Naive thymus-derived CD8-positive, alpha-beta T cell (primary cell): ENCODE measurements at regions not wholly inside any gene's neighbourhood (a gene's known extent, or its start where the extent isn't known, plus 50 kb on each side); places are given as distances from the start of the nearest gene placed in this dataset.
"Not testable (repeated sequence)": the region's sequence is repeated elsewhere in the genome, so short reads cannot be mapped to it uniquely, and the experiment has no call there.

ENCODE experiments used
- ATAC-seq, 2 donors: fragments of 150-1000 bp; cut with Tn5 transposase in 1 of 2; sonication (Bioruptor Pico), chemical (Tn5 transposase) in 1 of 2; 1 replicate in 1 of 2; 2 replicates in 1 of 2; pipeline ENCODE4 v1.10.0; 2021; ENCODE audit warnings: mild to moderate bottlenecking in 2 of 2, moderate library complexity in 2 of 2
- POLR2A ChIA-PET: fragments of 350-600 bp; sonication (Branson Sonifier 250); formaldehyde crosslinking; loops from one replicate; lab custom pipeline; 2021; ENCODE audit warnings: antibody characterized with exemption; lab: Charles Lee
- DNase-seq, 10 donors: peaks; one replicate each; pipeline versions ENCODE4 v3.0.0 to v3.0.0-alpha.2; 2020 to 2022
- H3K27ac Mint-ChIP-seq, 10 donors: one replicate each; pipeline ENCODE4 v1.8.0; 2020 to 2022; ENCODE audit warnings: mild to moderate bottlenecking in 10 of 10, mixed read lengths in 10 of 10, moderate library complexity in 4 of 10, inconsistent platforms in 1 of 10
- H3K27me3 Mint-ChIP-seq, 5 donors: one replicate each; pipeline ENCODE4 v1.8.0; 2021 to 2022; ENCODE audit warnings: mixed read lengths in 5 of 5
- H3K36me3 Mint-ChIP-seq, 3 donors: one replicate each; pipeline ENCODE4 v1.8.0; 2020 to 2022; ENCODE audit warnings: mixed read lengths in 3 of 3, mild to moderate bottlenecking in 2 of 3, inconsistent platforms in 1 of 3
- H3K4me1 Mint-ChIP-seq, 4 donors: one replicate each; pipeline ENCODE4 v1.8.0; 2021 to 2022; ENCODE audit warnings: mixed read lengths in 4 of 4
- H3K4me3 Mint-ChIP-seq, 10 donors: one replicate each; pipeline ENCODE4 v1.8.0; 2020 to 2022; ENCODE audit warnings: mild to moderate bottlenecking in 10 of 10, mixed read lengths in 10 of 10, moderate library complexity in 6 of 10, inconsistent platforms in 1 of 10
- H3K9me3 Mint-ChIP-seq, 9 donors: one replicate each; pipeline ENCODE4 v1.8.0; 2020 to 2022; ENCODE audit warnings: mixed read lengths in 9 of 9, mild to moderate bottlenecking in 3 of 9, inconsistent platforms in 1 of 9, moderate library complexity in 1 of 9

DNA sequence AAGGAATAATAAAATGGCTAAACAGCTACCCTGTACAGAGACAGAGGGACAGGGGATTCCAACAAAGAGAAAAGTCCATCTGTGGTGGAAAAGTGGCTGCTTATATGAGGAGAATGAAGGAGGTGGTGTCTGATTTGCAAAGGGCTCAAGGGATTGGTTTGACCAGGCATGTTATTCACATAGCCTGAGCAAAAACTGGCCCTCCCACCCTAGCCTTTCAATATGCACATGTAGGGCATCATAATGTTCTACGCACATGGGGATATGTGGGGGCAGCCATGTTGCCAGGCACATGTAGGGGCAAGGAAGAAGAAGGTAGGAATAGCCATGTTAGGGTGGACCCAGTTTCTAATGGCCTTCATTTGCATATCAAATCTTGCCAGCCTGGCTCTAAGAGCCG, 1527.1 kb downstream of the RPIA start:
- H3K27ac Mint-ChIP-seq, H3K27me3 Mint-ChIP-seq, POLR2A ChIA-PET, ATAC-seq, DNase-seq, H3K36me3 Mint-ChIP-seq, H3K9me3 Mint-ChIP-seq, H3K4me3 Mint-ChIP-seq: not testable (repeated sequence)
- H3K4me1 Mint-ChIP-seq, result peaks cover 0 to 12% (median 0%) of the 10 kb centered on the region in 4 donors

GRCh38 chr2:90220623-90221299, 1529.3 kb downstream of the RPIA start:
- ATAC-seq, H3K36me3 Mint-ChIP-seq, POLR2A ChIA-PET, H3K27ac Mint-ChIP-seq, H3K27me3 Mint-ChIP-seq, H3K9me3 Mint-ChIP-seq, DNase-seq: not testable (repeated sequence)
- H3K4me3 Mint-ChIP-seq, result peak overlapping the region in 1 of 10 donors; percentile 37
- H3K4me1 Mint-ChIP-seq, result peaks cover 0 to 12% (median 0%) of the 10 kb centered on the region in 4 donors

DNA sequence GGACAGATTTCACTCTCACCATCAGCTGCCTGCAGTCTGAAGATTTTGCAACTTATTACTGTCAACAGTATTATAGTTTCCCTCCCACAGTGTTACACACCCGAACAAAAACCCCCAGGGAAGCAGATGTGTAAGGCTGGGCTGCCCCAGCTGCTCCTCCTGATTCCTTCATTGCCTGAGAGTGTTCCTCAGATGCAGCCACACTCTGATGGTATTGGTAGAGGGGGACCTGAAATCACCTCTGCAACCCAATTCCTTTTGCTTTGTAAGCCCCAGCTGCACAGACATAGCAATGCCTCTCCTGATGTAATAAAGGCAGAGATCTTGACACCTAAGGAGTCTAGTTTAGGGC, 1529.8 kb downstream of the RPIA start:
- POLR2A ChIA-PET, result no interaction called here
- DNase-seq (no peak), ATAC-seq (no peak)
- Mint-ChIP-seq H3K27ac (no peak overlapping the region), H3K9me3 (peaks cover 0 to 3% (median 0%) of the 10 kb centered on the region in 9 donors), H3K4me3 (peak overlapping the region in 1 of 10 donors; percentile 37), H3K36me3 (no peaks in the 10 kb centered on the region), H3K27me3 (peaks cover 0 to 5% (median 4%) of the 10 kb centered on the region in 5 donors), H3K4me1 (peaks cover 0 to 12% (median 0%) of the 10 kb centered on the region in 4 donors)

DNA sequence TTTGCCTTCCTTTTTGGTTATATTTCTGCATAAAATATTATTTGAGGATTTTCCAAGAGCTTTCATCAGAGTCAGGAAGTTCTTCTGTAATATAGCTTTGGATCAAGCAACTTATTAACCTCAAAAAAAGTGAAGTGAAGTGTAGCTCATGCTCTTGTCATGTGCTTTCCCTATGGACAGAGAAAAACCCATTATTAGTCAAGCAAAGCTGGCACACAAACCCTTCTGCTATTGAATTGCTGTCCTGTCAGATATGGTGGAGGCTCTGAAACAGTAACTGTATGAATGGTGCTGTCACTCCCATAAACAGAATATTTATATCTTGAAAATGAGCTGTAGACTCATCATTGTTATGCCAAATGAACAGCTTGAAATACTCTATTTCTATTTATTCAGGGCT, 1533.3 kb downstream of the RPIA start:
- H3K4me3 Mint-ChIP-seq, ATAC-seq, H3K36me3 Mint-ChIP-seq, POLR2A ChIA-PET, H3K4me1 Mint-ChIP-seq, DNase-seq, H3K27ac Mint-ChIP-seq, H3K9me3 Mint-ChIP-seq, H3K27me3 Mint-ChIP-seq: not testable (repeated sequence)

DNA sequence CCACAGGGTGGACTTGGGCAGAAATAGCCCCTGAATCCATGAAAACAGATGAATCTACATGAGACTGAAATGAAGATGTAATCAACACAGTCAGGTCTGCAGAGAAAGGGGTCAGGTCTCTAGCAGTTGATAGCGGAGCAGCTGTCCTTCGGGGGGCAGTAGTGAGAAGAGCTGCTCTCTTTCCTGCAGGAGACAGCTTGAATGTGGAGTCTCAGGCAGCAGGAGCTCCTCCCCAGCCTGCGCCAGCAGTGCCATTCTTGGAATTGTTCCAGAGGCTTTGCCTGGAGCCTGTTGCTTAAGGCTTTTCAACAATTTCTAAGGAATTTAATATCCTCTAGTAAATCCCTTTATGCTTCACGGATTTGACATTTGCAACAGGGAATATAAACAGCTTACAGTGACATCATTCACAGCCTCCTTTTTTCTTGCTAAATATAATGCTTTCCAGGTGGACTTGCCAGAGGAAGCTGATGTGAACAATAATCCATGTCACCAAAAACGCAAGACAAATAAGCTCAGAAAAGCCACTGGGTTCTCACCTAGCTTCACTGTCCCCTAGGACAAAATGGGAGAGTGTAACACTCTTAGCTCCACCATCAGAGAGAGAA, 1535.1 kb downstream of the RPIA start:
- H3K36me3 Mint-ChIP-seq, H3K4me3 Mint-ChIP-seq, POLR2A ChIA-PET, H3K4me1 Mint-ChIP-seq, DNase-seq, H3K27ac Mint-ChIP-seq, H3K9me3 Mint-ChIP-seq, H3K27me3 Mint-ChIP-seq, ATAC-seq: not testable (repeated sequence)

- DNase-seq, H3K27me3 Mint-ChIP-seq, H3K4me3 Mint-ChIP-seq, ATAC-seq, POLR2A ChIA-PET, H3K27ac Mint-ChIP-seq, H3K9me3 Mint-ChIP-seq, H3K36me3 Mint-ChIP-seq, H3K4me1 Mint-ChIP-seq: not testable (repeated sequence)
Measured at GRCh38 chr2:90231199-90231598, 1539.7 kb downstream of the RPIA start.

- H3K36me3 Mint-ChIP-seq, H3K4me3 Mint-ChIP-seq, H3K27ac Mint-ChIP-seq, DNase-seq, ATAC-seq, H3K9me3 Mint-ChIP-seq, H3K4me1 Mint-ChIP-seq, H3K27me3 Mint-ChIP-seq, POLR2A ChIA-PET: not testable (repeated sequence)
Measured at GRCh38 chr2:90235452-90235851, 1544.0 kb downstream of the RPIA start.

GRCh38 chr2:90237923-90238361, 1546.5 kb downstream of the RPIA start:
- ATAC-seq, H3K27me3 Mint-ChIP-seq, POLR2A ChIA-PET, H3K27ac Mint-ChIP-seq, H3K4me1 Mint-ChIP-seq, H3K9me3 Mint-ChIP-seq, DNase-seq, H3K4me3 Mint-ChIP-seq, H3K36me3 Mint-ChIP-seq: not testable (repeated sequence)

DNA sequence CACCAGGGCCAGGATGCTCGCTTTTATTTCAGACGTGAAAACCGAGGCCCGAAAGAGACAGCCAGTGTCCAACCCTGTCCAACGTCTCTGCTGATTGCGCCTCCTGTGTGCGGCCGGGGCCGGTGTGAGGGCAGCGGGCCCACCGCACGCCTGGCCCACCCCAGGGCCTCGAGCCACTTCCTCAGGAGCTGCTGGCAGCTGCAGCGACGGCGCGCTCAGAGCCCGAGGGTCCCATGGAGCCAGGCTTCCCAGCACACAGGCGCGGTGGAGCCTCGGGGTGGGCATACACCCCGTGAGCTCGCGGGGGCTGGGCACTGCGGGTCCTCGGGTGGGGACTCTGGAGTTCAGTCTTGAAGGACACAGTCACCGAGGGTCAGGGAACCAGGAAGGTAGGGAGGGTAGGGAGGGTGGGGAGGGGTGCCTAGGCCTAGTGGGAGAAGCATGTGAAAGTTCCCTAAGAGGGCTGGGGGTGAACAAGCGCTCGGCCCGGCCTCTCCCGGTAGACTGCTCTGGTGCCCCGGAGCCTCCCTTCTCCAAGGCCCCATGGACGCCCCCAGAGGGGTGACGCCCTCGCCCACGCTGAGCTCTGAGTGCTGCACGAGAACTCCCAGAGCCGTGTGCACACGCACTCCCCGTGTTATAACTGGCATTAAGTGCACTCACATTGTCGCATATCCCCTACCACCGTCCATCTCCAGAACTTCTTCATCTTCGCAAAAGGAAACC, 1547.2 kb downstream of the RPIA start:
- H3K4me3 Mint-ChIP-seq, H3K27ac Mint-ChIP-seq, DNase-seq, POLR2A ChIA-PET, H3K9me3 Mint-ChIP-seq, H3K36me3 Mint-ChIP-seq, ATAC-seq, H3K4me1 Mint-ChIP-seq, H3K27me3 Mint-ChIP-seq: not testable (repeated sequence)

DNA sequence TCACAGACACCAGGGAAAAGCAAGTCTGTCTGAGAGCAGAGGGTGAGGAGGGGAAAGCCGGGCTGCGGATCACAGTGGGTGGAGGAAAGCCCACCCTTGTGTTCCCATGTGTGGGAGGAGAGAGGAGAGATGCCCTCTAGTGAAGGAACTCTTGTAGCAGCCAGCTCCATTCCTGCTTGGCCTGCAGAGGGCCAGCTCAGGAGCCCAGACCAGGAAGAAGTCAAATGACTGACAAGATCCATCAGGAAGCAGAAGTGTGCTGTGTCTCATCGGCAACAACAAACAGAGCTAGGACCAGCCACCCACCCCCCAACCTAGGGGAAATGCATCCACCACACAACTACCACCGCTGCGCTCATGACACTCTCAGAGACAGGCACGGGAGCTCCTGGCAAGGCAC, 1548.3 kb downstream of the RPIA start:
- not testable (repeated sequence) for H3K9me3 Mint-ChIP-seq, H3K4me1 Mint-ChIP-seq

GRCh38 chr2:90244902-90245765, 1553.7 kb downstream of the RPIA start:
- ATAC-seq, H3K4me1 Mint-ChIP-seq, H3K4me3 Mint-ChIP-seq, DNase-seq, H3K9me3 Mint-ChIP-seq, H3K36me3 Mint-ChIP-seq, H3K27ac Mint-ChIP-seq, POLR2A ChIA-PET, H3K27me3 Mint-ChIP-seq: not testable (repeated sequence)

More for the DNA sequence above, 1548.3 kb downstream of the RPIA start:
- H3K4me3 Mint-ChIP-seq, DNase-seq, H3K27me3 Mint-ChIP-seq, POLR2A ChIA-PET, ATAC-seq, H3K36me3 Mint-ChIP-seq: not testable (repeated sequence)
- H3K27ac Mint-ChIP-seq, result peak overlapping the region in 1 of 10 donors; percentile 34

- H3K27me3 Mint-ChIP-seq, DNase-seq, ATAC-seq, H3K4me3 Mint-ChIP-seq, POLR2A ChIA-PET, H3K27ac Mint-ChIP-seq, H3K36me3 Mint-ChIP-seq, H3K9me3 Mint-ChIP-seq, H3K4me1 Mint-ChIP-seq: not testable (repeated sequence)
Measured at GRCh38 chr2:90248400-90248799, 1556.9 kb downstream of the RPIA start.

DNA sequence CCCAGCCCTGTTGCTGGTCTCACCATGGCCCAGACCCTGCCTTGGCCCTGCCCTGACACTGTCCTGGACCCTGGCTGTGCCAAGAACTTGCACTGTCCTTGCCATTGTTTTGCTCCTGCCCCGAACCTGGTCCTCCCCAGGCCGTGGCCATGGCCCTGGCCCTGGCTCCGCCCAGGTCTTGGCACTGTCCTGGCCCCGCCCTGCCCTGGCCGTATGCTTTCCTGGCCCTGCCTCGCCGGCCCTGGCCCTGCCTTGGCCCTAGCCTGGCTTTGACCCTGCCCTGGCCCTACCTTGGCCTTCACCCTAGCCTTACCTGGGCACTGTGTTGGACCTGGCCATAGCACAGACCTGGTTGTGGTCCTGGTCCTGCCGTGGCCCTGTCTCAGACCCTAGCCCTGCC, 1558.9 kb downstream of the RPIA start:
- H3K4me1 Mint-ChIP-seq, DNase-seq, H3K9me3 Mint-ChIP-seq, H3K36me3 Mint-ChIP-seq, ATAC-seq, POLR2A ChIA-PET, H3K27me3 Mint-ChIP-seq, H3K4me3 Mint-ChIP-seq, H3K27ac Mint-ChIP-seq: not testable (repeated sequence)
